C4-2B (cell line): ENCODE measurements at regions not wholly inside any gene's neighbourhood (a gene's known extent, or its start where the extent isn't known, plus 50 kb on each side); places are given as distances from the start of the nearest gene placed in this dataset.

Experiments
- ZFX ChIP-seq: fragments of 450-650 bp; IDR thresholded peaks from 2 replicates; pipeline ENCODE4 v1.6.1; 2017
- TF ChIP-seq, protein P1 (sequence below): fragments of 450-650 bp; conservative IDR thresholded peaks from 2 replicates; pipeline ENCODE4 v1.5.1; 2017; ENCODE audit warnings: mild to moderate bottlenecking

DNA sequence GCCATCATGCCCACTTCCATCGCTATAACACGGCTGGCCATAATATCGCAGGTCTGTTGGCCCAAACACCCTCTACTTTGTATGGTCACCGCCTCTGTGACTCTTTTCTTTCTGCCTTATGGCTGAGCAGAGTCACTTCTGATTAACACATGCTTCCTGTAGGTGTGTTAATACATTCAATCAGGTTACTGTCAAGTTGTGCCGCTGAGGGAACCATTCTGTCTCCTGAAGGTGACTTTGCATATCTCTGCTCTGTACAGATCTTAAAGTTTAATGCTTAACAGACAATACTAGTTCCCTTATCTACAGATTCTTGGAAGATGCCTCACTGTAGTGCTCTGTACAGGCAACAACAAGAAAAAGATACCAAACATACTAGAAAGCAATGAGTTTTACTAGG lies 393.1 kb downstream of the CADM1 start:
- TF ChIP-seq, protein P1, sequence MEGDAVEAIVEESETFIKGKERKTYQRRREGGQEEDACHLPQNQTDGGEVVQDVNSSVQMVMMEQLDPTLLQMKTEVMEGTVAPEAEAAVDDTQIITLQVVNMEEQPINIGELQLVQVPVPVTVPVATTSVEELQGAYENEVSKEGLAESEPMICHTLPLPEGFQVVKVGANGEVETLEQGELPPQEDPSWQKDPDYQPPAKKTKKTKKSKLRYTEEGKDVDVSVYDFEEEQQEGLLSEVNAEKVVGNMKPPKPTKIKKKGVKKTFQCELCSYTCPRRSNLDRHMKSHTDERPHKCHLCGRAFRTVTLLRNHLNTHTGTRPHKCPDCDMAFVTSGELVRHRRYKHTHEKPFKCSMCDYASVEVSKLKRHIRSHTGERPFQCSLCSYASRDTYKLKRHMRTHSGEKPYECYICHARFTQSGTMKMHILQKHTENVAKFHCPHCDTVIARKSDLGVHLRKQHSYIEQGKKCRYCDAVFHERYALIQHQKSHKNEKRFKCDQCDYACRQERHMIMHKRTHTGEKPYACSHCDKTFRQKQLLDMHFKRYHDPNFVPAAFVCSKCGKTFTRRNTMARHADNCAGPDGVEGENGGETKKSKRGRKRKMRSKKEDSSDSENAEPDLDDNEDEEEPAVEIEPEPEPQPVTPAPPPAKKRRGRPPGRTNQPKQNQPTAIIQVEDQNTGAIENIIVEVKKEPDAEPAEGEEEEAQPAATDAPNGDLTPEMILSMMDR = no peak
- TF ChIP-seq ZFX = no peak
